ENCODE measurements at regions not wholly inside any gene's neighbourhood (a gene's known extent, or its start where the extent isn't known, plus 50 kb on each side); places are given as distances from the start of the nearest gene placed in this dataset.

DNA sequence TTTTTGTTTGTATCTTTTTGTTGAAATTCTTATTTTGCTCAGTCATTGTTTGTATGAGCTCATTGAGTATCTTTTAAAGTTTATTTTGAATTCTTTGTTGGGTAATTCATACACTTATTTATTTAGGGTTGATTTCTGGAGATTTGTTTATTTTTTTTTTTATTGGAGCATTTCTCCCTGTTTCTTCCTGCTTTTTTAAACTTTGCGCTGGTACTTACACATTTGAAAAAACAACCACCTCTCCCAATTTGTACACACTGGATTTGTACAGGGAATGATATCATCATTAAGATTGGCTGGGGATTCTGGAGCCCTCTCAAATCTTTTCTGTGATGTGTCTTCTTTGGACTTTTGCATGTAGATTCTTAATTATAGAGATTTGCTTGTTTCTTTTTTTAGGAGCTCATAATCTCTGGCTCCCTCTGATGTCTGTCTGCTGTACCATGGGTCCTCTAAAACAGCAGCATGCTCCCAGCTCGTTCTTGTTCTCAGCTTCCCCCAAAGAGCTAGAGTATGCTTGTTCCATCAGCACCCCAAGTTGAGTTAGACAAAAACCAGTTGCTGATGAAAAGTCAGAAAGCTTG lies 310.7 kb downstream of the DUSP10 start:
- TF ChIP-seq HDGF (IDR thresholded peaks at IDR 0.05; ENCODE audit: borderline replicate concordance) (no peak), TARDBP (IDR thresholded peaks at IDR 0.05) (no peak), LEF1 (IDR thresholded peaks at IDR 0.05; ENCODE audit: borderline replicate concordance) (no peak), BHLHE40 (IDR thresholded peaks at IDR 0.05; ENCODE audit: borderline replicate concordance) (no peak), L3MBTL2 (conservative IDR thresholded peaks at IDR 0.05) (no peak), NFRKB (IDR thresholded peaks at IDR 0.05) (no peak), FOXM1 (IDR thresholded peaks at IDR 0.05; ENCODE audit: borderline replicate concordance) (no peak), ZNF384 (IDR thresholded peaks at IDR 0.05) (no peak)

Data from HEK293T (cell line).